Liver (tissue), 7 donors: ENCODE measurements at regions not wholly inside any gene's neighbourhood (a gene's known extent, or its start where the extent isn't known, plus 50 kb on each side); places are given as distances from the start of the nearest gene placed in this dataset.

Experiments used
- DNase-seq: peaks from one replicate; pipeline ENCODE4 v3.0.0-alpha.2; 2017; ENCODE audit warnings: low spot score
- H3K27ac ChIP-seq, 2 donors: one replicate each; pipeline ENCODE4 v1.7.0; 2013; ENCODE audit warnings: inconsistent platforms in 2 of 2, low read length in 2 of 2, control low read depth in 1 of 2, low read depth in 1 of 2, mild to moderate bottlenecking in 1 of 2
- H3K27me3 ChIP-seq, 4 donors: one replicate each; pipeline versions ENCODE4 v1.6.1 to v1.7.0; 2013; ENCODE audit warnings: low read length in 3 of 4, inconsistent platforms in 1 of 4, mild to moderate bottlenecking in 1 of 4, moderate library complexity in 1 of 4; ENCODE audit not compliant: control insufficient read depth in 4 of 4, insufficient read depth in 4 of 4
- H3K36me3 ChIP-seq, 4 donors: one replicate each; pipeline versions ENCODE4 v1.6.1 to v1.7.0; 2013; ENCODE audit warnings: low read length in 3 of 4, mild to moderate bottlenecking in 3 of 4, low read depth in 1 of 4, moderate library complexity in 1 of 4; ENCODE audit not compliant: control insufficient read depth in 4 of 4, insufficient read depth in 3 of 4
- H3K4me1 ChIP-seq, 4 donors: one replicate each; pipeline versions ENCODE4 v1.6.1 to v1.7.0; 2013; ENCODE audit warnings: low read length in 3 of 4, mild to moderate bottlenecking in 3 of 4, moderate library complexity in 1 of 4; ENCODE audit not compliant: control insufficient read depth in 4 of 4, insufficient read depth in 4 of 4
- H3K4me3 ChIP-seq, 3 donors: one replicate each; pipeline versions ENCODE4 v1.6.1 to v1.7.0; 2013; ENCODE audit warnings: low read length in 3 of 3, control low read depth in 1 of 3, low read depth in 1 of 3, mild to moderate bottlenecking in 1 of 3
- H3K9ac ChIP-seq, 2 donors: one replicate each; pipeline ENCODE4 v1.7.0; 2013; ENCODE audit warnings: low read length in 2 of 2, mild to moderate bottlenecking in 2 of 2, moderate library complexity in 2 of 2, control low read depth in 1 of 2, low read depth in 1 of 2
- H3K9me3 ChIP-seq, 4 donors: one replicate each; pipeline versions ENCODE4 v1.6.1 to v1.7.0; 2013; ENCODE audit warnings: low read length in 3 of 4; ENCODE audit not compliant: control insufficient read depth in 4 of 4
- EGR1 ChIP-seq, 2 donors: IDR thresholded peaks; 2 replicates each; pipeline ENCODE4 v1.6.1; 2016 to 2018; ENCODE audit warnings: antibody characterized with exemption in 2 of 2, low read depth in 2 of 2
- GABPA ChIP-seq, 2 donors: IDR thresholded peaks in 1 of 2; conservative IDR thresholded peaks in 1 of 2; 2 replicates each; pipeline ENCODE4 v1.6.1; 2016; ENCODE audit warnings: antibody characterized with exemption in 2 of 2, mild to moderate bottlenecking in 1 of 2, moderate library complexity in 1 of 2
- HNF4A ChIP-seq, 2 donors: conservative IDR thresholded peaks; 2 replicates each; pipeline ENCODE4 v1.6.1; 2016; ENCODE audit warnings: antibody characterized with exemption in 2 of 2, mild to moderate bottlenecking in 2 of 2
- HNF4G ChIP-seq: IDR thresholded peaks from 2 replicates; pipeline ENCODE4 v1.6.1; 2016; ENCODE audit warnings: antibody characterized with exemption
- RAD21 ChIP-seq, 2 donors: IDR thresholded peaks; 2 replicates each; pipeline ENCODE4 v1.6.1; 2016; ENCODE audit warnings: antibody characterized with exemption in 2 of 2, mild to moderate bottlenecking in 2 of 2
- RXRA ChIP-seq, 2 donors: IDR thresholded peaks; 2 replicates each; pipeline ENCODE4 v1.6.1; 2017 to 2018; ENCODE audit warnings: antibody characterized with exemption in 2 of 2, mild to moderate bottlenecking in 1 of 2
- SP1 ChIP-seq: IDR thresholded peaks from 2 replicates; pipeline ENCODE4 v1.6.1; 2018; ENCODE audit warnings: antibody characterized with exemption, mild to moderate bottlenecking
- WGBS: extraction: QIAGEN DNeasy Blood & Tissue Kit; methylation state at CpG from one replicate; pipeline ENCODE4 v1.1.7; 2013; 5-methylcytosine and 5-hydroxymethylcytosine counted together
- TF ChIP-seq, protein P1 (sequence below): IDR thresholded peaks from 2 replicates; pipeline ENCODE4 v1.6.1; 2016; ENCODE audit warnings: antibody characterized with exemption
- TF ChIP-seq, protein P2 (sequence below): IDR thresholded peaks from 2 replicates; pipeline ENCODE4 v1.6.1; 2016; ENCODE audit warnings: antibody characterized with exemption, mild to moderate bottlenecking
- TF ChIP-seq, protein P3 (sequence below): IDR thresholded peaks from 2 replicates; pipeline ENCODE4 v1.6.1; 2016; ENCODE audit warnings: antibody characterized with exemption
- TF ChIP-seq, protein P4 (sequence below): IDR thresholded peaks from 2 replicates; pipeline ENCODE4 v1.6.1; 2016; ENCODE audit warnings: antibody characterized with exemption
- donor health status: healthy.
- donor health status: healthy.
- donor health status: healthy.
- donor health status: healthy.

DNA sequence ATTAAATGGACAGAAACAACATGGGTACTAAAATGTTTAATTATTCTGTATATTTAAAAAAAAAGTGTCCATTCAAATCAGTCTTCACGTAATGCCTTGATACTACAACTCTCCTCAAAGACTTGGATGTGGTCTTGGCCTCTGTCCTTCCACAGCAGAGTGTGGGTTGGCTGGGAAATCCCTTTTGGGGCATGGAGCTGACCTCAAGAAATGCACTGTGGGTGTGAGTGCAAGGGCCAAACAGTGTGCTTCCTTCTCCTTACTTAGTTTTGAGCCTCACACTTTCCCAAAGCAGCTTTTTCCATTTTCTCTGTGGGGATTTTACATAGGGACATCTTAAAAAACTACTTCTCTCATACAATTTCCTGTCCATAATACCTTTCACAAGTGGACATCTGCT is 607.4 kb downstream of the EFNB2 start:
- Histone ChIP-seq H3K27me3 (no peaks in the 10 kb centered on the region), H3K9ac (no peak overlapping the region), H3K36me3 (no peaks in the 10 kb centered on the region), H3K4me1 (no peaks in the 10 kb centered on the region), H3K27ac (no peak overlapping the region), H3K4me3 (no peak overlapping the region), H3K9me3 (no peaks in the 10 kb centered on the region)
- TF ChIP-seq RAD21 (IDR thresholded peaks at IDR 0.05) (no peak), HNF4G (no peak)
- TF ChIP-seq, protein P1, sequence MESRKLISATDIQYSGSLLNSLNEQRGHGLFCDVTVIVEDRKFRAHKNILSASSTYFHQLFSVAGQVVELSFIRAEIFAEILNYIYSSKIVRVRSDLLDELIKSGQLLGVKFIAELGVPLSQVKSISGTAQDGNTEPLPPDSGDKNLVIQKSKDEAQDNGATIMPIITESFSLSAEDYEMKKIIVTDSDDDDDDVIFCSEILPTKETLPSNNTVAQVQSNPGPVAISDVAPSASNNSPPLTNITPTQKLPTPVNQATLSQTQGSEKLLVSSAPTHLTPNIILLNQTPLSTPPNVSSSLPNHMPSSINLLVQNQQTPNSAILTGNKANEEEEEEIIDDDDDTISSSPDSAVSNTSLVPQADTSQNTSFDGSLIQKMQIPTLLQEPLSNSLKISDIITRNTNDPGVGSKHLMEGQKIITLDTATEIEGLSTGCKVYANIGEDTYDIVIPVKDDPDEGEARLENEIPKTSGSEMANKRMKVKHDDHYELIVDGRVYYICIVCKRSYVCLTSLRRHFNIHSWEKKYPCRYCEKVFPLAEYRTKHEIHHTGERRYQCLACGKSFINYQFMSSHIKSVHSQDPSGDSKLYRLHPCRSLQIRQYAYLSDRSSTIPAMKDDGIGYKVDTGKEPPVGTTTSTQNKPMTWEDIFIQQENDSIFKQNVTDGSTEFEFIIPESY = no peak
- TF ChIP-seq, protein P2, sequence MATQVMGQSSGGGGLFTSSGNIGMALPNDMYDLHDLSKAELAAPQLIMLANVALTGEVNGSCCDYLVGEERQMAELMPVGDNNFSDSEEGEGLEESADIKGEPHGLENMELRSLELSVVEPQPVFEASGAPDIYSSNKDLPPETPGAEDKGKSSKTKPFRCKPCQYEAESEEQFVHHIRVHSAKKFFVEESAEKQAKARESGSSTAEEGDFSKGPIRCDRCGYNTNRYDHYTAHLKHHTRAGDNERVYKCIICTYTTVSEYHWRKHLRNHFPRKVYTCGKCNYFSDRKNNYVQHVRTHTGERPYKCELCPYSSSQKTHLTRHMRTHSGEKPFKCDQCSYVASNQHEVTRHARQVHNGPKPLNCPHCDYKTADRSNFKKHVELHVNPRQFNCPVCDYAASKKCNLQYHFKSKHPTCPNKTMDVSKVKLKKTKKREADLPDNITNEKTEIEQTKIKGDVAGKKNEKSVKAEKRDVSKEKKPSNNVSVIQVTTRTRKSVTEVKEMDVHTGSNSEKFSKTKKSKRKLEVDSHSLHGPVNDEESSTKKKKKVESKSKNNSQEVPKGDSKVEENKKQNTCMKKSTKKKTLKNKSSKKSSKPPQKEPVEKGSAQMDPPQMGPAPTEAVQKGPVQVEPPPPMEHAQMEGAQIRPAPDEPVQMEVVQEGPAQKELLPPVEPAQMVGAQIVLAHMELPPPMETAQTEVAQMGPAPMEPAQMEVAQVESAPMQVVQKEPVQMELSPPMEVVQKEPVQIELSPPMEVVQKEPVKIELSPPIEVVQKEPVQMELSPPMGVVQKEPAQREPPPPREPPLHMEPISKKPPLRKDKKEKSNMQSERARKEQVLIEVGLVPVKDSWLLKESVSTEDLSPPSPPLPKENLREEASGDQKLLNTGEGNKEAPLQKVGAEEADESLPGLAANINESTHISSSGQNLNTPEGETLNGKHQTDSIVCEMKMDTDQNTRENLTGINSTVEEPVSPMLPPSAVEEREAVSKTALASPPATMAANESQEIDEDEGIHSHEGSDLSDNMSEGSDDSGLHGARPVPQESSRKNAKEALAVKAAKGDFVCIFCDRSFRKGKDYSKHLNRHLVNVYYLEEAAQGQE = no peak
- WGBS = 78% methylated on average over 1 of the region's 1 CpG
- DNase-seq = no peak

DNA sequence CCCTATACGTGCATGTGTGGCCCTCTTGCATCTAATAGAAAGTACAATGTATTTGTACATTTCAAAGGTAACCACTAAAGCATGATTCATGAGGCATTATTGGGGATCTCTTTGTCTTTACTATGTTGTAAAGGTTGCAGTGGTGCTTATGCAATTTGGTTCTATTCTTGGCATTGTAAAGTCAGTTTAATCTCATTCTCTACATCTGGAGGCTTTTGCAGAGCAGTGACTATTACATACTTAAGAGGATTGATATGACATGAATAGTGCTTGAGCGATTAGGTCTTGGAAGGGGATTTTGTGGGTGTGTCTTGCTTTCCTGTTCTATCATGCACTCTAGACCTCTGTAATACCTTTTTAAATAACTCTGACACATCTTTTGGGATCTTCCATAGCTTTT is 610.0 kb downstream of the EFNB2 start:
- 67% methylated on average over 2 of the region's 2 CpGs for WGBS
- Histone ChIP-seq H3K9ac (no peak overlapping the region), H3K36me3 (no peaks in the 10 kb centered on the region), H3K27ac (no peak overlapping the region), H3K4me3 (no peak overlapping the region), H3K4me1 (no peaks in the 10 kb centered on the region), H3K27me3 (no peaks in the 10 kb centered on the region), H3K9me3 (no peaks in the 10 kb centered on the region)
- no peak for DNase-seq
- TF ChIP-seq RXRA (IDR thresholded peaks at IDR 0.05) (no peak), HNF4G (no peak), GABPA (IDR thresholded peaks at IDR 0.05 in 1 of 2, conservative IDR thresholded peaks at IDR 0.05 in 1 of 2) (no peak), EGR1 (IDR thresholded peaks at IDR 0.05; ENCODE audit: low read depth in 2 of 2) (no peak), RAD21 (IDR thresholded peaks at IDR 0.05) (no peak), SP1 (no peak), HNF4A (conservative IDR thresholded peaks at IDR 0.05) (no peak)
- TF ChIP-seq, protein P3, sequence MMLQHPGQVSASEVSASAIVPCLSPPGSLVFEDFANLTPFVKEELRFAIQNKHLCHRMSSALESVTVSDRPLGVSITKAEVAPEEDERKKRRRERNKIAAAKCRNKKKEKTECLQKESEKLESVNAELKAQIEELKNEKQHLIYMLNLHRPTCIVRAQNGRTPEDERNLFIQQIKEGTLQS = no peak
- TF ChIP-seq, protein P1 = no peak
- TF ChIP-seq, protein P4, sequence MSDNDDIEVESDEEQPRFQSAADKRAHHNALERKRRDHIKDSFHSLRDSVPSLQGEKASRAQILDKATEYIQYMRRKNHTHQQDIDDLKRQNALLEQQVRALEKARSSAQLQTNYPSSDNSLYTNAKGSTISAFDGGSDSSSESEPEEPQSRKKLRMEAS = no peak
